BE2C (cell line): ENCODE measurements at regions not wholly inside any gene's neighbourhood (a gene's known extent, or its start where the extent isn't known, plus 50 kb on each side); places are given as distances from the start of the nearest gene placed in this dataset.

Experiments
- DNase-seq: peaks from one replicate; pipeline ENCODE4 v3.0.0-alpha.2; 2020
- H3K27me3 ChIP-seq: fragments of 250-450 bp; sonication (Bioruptor Pico); 2 replicates; pipeline ENCODE4 v1.5.1; 2020; ENCODE audit warnings: mild to moderate bottlenecking
- H3K36me3 ChIP-seq: fragments of 250-450 bp; sonication (Bioruptor Pico); 2 replicates; pipeline ENCODE4 v1.5.1; 2020; ENCODE audit warnings: mild to moderate bottlenecking
- H3K4me1 ChIP-seq: fragments of 250-450 bp; sonication (Bioruptor Pico); 2 replicates; pipeline ENCODE4 v1.5.1; 2020
- H3K4me3 ChIP-seq: 2 replicates; pipeline ENCODE4 v1.5.1; 2011; ENCODE audit warnings: low read depth, low read length
- H3K9me3 ChIP-seq: fragments of 250-450 bp; sonication (Bioruptor Pico); 2 replicates; pipeline ENCODE4 v1.5.1; 2020
- CTCF ChIP-seq: IDR thresholded peaks from 2 replicates; pipeline ENCODE4 v1.5.1; 2012; ENCODE audit warnings: mild to moderate bottlenecking, low read depth, low read length

DNA sequence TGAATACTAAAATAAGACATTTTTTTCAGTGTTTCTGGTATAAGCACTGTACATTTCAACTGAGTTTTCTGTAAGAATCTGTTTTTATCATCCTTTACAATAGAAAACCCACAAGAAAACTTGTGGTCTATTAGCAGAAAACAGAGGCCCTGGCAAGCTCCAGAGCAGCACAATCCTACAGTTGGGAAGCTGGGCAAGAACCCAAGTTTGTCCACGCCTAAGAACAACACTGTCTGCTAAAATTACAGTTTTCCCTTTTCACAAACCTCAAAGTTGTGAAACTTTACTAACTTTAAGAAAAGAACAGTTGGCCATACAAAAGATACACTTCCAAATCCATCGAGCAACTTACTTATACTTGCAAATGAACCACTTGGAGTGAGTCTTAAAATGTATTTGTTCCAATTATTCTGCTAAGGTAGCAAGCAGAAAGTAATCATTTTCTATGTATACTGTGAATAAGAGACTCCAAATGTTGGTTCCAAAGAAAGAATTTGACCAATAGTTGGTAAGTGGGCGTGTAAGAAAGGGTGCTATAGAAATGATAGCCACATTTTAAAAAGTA lies 982.0 kb upstream of the ARRDC3 start:
- Histone ChIP-seq H3K9me3 (no peaks in the 10 kb centered on the region), H3K4me1 (no peaks in the 10 kb centered on the region), H3K4me3 (no peak overlapping the region), H3K27me3 (no peaks in the 10 kb centered on the region), H3K36me3 (no peaks in the 10 kb centered on the region)
- DNase-seq, result no peak
- TF ChIP-seq CTCF, result no peak

DNA sequence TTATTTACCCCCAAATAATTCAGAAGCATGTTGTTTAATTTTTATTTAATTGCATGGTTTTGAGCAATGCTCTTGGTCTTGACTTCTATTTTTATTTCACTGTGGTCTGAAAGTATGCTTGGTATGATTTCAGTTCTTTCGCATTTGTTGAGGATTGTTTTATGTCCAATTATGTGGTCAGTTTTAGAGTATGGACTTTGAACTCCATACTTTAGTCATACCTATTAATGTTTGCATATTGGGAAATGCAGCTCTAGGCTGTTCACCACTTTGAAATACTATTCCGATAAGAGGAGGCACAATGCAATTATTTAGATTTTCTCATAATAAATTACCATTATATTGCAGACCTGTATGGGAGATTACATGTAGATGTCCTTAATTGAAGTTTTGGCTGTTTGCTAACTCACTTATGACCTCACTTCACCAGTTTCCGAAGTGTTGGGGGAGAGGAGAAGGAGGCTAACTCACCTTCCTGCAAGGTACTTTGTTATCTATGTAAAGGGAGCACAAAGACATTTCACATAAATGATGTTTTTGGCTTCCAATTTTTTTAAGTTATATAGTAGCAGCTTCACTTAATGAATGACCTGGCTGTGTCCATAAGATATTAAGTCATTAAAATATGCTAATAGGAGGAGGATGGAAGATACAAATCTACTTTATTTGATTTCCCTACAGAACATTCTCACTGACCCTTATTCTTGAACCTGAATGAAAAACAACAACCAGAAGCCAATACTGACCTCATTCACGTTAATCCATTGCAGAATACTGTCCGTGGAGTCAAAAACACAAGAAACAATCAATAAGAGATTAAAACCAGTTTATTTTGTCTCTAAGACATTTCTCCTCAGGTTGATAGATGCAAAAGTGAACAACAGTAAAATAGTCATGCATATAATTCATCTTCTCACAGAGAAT lies 970.3 kb upstream of the ARRDC3 start:
- Histone ChIP-seq H3K9me3 (no peaks in the 10 kb centered on the region; the same call in 1 of the 2 replicates), H3K27me3 (no peaks in the 10 kb centered on the region), H3K4me1 (no peaks in the 10 kb centered on the region), H3K36me3 (no peaks in the 10 kb centered on the region), H3K4me3 (no peak overlapping the region)
- no peak for DNase-seq
- TF ChIP-seq CTCF, result no peak

DNA sequence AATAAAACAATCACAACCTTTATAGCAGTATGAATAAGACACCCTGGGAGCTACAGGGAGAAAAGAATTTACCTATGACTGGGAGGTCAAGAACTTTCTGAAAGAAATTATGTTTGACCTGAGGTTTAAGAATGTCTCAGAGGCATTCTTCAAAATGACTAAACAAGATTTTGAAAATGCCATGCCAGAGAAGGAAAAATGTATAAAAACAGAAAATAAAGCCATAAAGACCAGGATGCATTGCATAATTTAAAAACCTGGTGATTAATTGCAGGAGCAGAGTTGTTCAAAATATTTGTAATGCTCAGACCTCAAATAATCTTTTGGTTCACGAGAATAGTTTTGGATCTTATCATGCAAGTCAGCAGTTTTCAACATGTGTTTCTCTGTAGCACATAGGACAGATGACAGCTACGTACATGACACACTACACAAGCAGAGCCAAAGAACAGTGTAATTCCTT lies 954.7 kb upstream of the ARRDC3 start:
- DNase-seq, result no peak
- no peaks in the 10 kb centered on the region for H3K27me3 ChIP-seq
- TF ChIP-seq CTCF, result no peak
- H3K36me3 ChIP-seq, result no peaks in the 10 kb centered on the region
- no peaks in the 10 kb centered on the region for H3K9me3 ChIP-seq
- no peak overlapping the region for H3K4me3 ChIP-seq
- H3K4me1 ChIP-seq, result no peaks in the 10 kb centered on the region

DNA sequence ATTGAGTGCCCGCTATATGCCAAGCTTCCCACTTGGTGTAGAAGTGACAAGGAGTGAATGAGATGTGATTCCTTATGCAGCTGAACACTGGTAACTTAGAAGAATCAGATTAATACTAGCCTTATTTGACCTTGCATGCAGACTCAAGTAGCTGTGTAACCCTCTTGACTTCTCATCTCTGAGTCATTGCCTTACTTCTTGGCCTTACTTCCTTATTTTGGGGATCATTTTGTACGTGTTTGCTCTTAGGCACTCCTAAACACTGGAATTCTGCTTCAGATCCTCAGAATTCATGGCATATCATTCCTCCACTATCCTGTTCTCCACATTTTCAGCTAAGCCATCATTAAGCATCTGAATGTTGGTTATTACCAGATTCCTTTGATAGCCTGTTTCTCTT lies 948.9 kb upstream of the ARRDC3 start:
- no peak for TF ChIP-seq CTCF
- no peaks in the 10 kb centered on the region for H3K9me3 ChIP-seq
- no peak for DNase-seq
- H3K4me1 ChIP-seq, result no peaks in the 10 kb centered on the region; the same call in 1 of the 2 replicates
- H3K36me3 ChIP-seq, result no peaks in the 10 kb centered on the region
- no peak overlapping the region for H3K4me3 ChIP-seq
- no peaks in the 10 kb centered on the region for H3K27me3 ChIP-seq

GRCh38 chr5:92330365-92330764 lies 947.2 kb upstream of the ARRDC3 start:
- no peak for DNase-seq
- H3K4me3 ChIP-seq, result no peak overlapping the region
- no peaks in the 10 kb centered on the region; the same call in 1 of the 2 replicates for H3K4me1 ChIP-seq
- no peaks in the 10 kb centered on the region for H3K36me3 ChIP-seq
- TF ChIP-seq CTCF, result no peak
- H3K9me3 ChIP-seq, result no peaks in the 10 kb centered on the region
- no peaks in the 10 kb centered on the region for H3K27me3 ChIP-seq

GRCh38 chr5:92329759-92330158 lies 946.6 kb upstream of the ARRDC3 start:
- no peaks in the 10 kb centered on the region for H3K36me3 ChIP-seq
- H3K27me3 ChIP-seq, result no peaks in the 10 kb centered on the region
- no peak overlapping the region for H3K4me3 ChIP-seq
- no peaks in the 10 kb centered on the region; the same call in 1 of the 2 replicates for H3K4me1 ChIP-seq
- no peak for TF ChIP-seq CTCF
- H3K9me3 ChIP-seq, result no peaks in the 10 kb centered on the region
- DNase-seq, result no peak
